ENCODE measurements at regions not wholly inside any gene's neighbourhood (a gene's known extent, or its start where the extent isn't known, plus 50 kb on each side); places are given as distances from the start of the nearest gene placed in this dataset.

GRCh38 chr1:84090447-84091245 is 53.4 kb upstream of the PRKACB start:
- no peak for DNase-seq

DNA sequence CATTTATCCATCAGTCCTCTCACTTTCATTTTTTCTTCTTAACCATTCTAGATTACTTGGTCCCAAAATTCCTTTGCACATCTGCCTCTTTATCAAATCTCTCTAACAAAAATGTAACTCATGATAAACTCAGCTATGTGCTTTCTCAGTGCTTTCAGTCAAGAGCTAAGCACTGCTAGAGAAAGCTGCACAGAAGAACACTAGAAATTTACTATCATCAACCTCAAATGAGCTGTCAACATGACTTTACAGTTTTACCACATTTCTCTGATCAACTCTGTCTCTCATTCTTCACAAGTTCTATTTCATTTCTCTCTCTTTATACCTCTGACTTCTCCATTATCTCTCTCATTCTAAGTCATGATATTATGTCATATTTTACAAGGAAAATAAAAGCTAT is 54.2 kb upstream of the PRKACB start:
- no peak for DNase-seq

DNA sequence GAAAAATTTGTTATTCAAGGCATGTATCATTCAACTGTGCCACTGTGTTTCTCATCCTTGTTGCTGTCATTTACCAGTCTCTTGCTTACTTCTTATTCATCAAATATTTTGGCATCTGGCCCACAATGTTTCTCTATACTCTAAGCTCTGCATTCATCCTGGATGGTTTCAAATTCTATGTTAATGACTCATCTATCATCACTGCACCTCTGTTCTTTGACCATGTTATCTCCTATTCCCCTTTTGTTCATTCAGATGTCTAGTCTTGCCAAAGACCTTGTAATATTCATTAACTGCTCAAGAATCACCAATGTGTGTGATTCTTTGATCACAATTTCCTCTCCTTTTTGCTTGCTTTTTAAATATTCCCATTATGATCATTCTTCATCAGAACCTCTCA is 54.6 kb upstream of the PRKACB start:
- peak; percentile 50 for DNase-seq

DNA sequence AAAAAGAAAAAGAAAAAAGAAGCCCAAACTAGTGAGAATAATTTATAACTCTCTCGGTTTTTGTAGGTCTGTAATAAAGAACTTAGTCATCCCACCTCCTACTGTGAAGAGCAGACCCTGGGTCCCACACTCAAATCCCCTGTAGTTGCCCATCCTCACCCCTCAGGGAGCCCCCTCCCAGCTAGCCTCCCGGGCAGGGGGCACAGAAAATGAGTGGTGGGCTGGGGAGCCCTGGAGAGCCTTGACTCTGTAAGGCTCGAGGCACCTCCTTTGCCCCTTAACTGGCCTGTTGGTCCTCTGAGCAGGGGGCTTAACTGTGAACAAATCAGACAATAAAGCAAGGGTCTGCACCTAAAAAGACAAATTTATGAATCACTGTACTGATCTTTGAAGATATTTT is 57.5 kb upstream of the PRKACB start:
- no peak for DNase-seq

DNA sequence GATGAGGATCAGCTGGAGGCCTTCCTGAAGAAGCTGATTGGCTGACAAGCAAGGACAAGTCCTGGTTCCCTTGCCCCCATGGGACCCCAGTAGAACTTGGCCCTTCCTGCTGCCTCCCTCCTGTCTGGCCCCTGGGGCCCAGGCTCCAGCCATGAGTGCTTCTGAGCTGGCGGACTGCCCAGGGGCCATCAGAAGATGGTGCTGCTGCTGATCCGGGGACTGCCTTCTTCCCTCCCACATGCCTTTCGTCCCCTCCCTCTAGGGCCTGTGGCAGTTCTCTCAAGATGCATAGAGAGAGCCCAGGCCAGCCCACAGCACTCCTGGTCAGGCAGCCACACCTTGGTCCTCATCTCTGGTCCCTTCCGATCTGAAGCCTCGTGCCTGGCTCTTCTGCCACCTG is 57.9 kb upstream of the PRKACB start:
- no peak for DNase-seq

DNA sequence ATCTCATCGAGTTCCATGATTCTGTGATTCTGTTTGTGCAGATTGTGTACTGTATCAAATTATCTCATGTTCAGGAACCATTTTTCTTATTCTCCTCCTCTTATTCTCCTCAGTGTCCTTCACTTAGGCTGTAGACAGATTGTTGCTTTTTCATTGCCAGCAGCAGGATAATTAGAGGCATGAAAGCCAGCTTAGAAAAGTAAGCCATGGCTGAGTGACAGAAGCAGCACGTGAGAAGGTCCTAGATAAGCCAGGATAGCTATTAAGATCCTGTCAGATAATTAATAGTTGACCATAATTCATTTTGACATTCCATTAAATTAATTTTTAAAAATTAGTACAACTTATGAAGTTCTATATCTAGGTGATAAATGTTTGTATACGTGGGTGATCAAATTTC is 60.8 kb upstream of the PRKACB start:
- DNase-seq: peak; percentile 12

DNA sequence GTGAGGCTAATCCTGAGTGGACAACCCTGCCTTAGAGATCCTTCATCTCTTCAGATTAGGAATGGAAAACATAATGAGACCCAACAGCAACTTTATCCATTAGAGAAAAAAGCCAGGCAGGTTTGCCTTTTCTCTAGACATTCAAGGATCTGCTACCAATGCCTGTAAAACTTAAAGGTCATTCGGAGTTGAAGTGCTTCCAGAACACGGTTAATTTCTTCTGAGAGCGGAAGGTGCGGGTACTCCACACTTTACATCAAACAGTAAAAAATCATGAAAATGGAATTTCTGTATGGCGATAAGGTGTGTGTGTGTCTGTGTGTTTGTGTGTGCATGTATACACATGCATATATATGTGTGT is 65.2 kb upstream of the PRKACB start:
- no peak for DNase-seq

DNA sequence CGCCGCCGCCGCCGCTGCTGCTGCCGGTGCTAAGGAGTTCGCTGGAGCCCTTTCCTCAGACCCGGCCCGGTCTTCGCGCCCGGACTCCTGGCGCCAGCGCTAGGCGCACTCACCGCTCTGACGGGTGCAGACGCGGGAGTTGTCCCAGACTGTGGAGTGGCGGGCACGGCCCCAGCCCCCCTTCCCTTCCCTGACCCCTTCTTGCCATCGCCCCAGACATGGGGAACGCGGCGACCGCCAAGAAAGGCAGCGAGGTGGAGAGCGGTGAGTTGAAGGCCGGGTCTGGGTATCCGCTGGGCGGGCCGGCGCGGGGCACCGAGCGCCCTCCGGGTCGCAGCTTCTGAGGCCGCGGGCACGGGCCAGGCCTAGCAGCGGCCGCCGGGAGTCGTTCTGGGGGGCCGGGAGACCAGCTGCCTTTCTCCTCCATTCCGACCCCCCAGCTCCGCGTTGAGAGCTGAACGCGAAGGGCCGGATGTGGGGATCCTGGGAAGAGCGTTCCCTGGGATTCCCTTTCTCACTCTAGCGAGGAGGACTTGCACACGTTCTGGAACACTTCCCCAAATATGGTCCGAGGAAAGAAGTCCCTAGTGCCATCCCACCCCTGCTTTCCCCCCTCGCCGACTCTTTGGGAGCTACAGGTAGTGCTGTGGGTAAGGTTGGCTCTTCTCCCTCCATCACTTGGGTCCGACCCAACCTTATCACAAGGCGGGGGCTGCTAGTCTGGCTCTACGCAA is 65.8 kb upstream of the PRKACB start:
- DNase-seq: peak; percentile 65

GRCh38 chr1:84077476-84078107 is 66.5 kb upstream of the PRKACB start:
- DNase-seq: peak; percentile 93

DNA sequence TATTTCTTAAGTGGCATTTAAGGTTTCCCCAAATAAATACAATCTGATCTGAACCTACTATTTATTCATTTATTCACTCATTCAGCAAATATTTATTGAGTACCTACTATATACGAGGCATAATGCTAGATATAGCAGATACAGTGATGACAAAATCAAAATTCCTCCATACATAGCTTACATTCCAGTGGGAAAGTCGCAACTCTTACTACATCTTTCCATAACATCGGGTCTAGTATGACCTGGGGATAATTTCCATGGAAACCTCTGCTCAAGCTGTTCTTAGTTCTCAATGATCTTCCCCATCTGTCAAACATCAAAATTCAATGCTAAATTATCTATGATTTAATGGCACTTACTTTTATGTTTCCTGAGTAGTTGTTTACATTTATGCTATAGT is 70.8 kb upstream of the PRKACB start:
- DNase-seq: no peak

DNA sequence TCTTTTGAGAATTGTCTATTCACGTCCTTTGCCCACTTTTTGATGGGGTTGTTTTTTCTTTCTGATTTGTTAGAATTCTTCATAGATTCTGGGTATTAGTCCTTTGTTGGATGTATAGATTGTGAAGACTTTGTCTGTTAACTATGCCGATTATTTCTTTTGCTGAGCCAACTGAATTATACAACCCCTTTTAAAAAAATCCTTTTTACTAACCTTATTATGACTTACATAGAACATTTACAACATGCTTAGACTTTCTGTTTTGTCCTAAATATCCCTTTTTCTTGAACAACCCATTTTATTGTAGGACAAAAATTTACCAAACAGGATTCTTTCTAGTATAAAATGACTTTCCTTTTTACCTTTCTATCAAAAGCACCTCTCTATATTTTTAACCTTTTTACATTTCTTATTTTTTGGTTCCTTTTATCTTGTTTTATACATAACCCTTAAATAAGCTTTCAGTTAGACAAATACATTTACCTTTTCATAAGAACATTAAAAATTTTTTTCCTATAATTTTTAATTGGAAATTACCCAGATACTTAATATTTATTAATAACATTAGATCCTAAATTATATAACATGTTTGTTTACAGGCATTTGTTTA is 70.4 kb upstream of the TTLL7 start:
- no peak for DNase-seq

DNA sequence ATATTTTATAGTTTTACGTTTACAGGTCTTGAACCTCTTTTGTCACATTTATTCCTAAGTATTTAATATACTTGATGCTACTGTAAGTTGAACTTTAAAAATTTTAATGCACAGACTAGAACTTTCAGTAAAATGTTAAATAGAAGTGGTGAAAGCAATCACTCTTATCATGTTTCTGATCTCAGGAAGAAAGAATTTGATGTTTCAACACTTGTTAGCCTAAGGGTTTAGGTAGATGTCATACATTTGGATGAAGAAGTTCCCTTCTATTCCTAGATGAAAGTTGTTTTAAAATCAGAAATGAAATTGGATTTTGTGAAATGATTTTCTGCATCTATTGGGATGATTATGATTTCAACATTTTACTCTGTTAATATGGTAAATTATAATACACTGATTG is 63.6 kb upstream of the TTLL7 start:
- no peak for DNase-seq

- no peak for DNase-seq
Observed at GRCh38 chr1:84061336-84061735, 62.4 kb upstream of the TTLL7 start.

- DNase-seq: peak; percentile 8
Observed at GRCh38 chr1:84060781-84061180, 61.8 kb upstream of the TTLL7 start.

DNA sequence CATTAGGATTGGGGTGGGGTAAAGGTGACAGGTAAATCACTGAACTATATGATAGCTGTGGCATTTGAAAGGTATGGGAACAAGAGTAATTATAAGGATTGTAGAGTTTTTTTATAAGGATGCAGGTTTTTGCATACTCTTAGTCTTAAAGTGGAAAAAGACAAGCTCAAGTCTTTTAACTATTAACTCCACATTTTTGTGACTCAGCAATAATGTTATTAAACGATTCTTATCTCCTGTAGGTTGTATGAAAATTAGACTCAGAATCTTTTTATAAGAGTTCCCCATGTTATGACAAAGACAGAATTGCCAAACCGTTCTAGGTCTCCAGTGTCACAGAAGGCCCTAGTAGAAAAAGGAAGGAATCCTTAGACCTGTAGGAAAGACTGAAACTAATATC is 49.9 kb upstream of the TTLL7 start:
- no peak for DNase-seq

Data from tongue (tissue), 1 donor.